ENCODE measurements at regions not wholly inside any gene's neighbourhood (a gene's known extent, or its start where the extent isn't known, plus 50 kb on each side); places are given as distances from the start of the nearest gene placed in this dataset.

GRCh38 chr16:7887316-7887715 lies 554.7 kb downstream of the RBFOX1 start (continued):
- TF ChIP-seq CHD7 (IDR thresholded peaks at IDR 0.05; ENCODE audit: insufficient replicate concordance, low read length) (no peak), RAD21 (IDR thresholded peaks at IDR 0.05 in 1 of 2, conservative IDR thresholded peaks at IDR 0.05 in 1 of 2; ENCODE audit: low read depth in 2 of 2, low read length in 2 of 2) (no peak), KDM5A (IDR thresholded peaks at IDR 0.05; ENCODE audit: low read length) (no peak), SUZ12 (IDR thresholded peaks at IDR 0.05; ENCODE audit: low read length) (no peak), HDAC2 (IDR thresholded peaks at IDR 0.05; ENCODE audit: borderline replicate concordance in 1 of 2, low read depth in 2 of 2, low read length in 2 of 2) (no peak), CHD1 (IDR thresholded peaks at IDR 0.05; ENCODE audit: low read depth, low read length) (no peak), CEBPB (IDR thresholded peaks at IDR 0.05; ENCODE audit: low read depth, low read length) (no peak), ATF3 (IDR thresholded peaks at IDR 0.05; ENCODE audit: insufficient read depth, low read depth, low read length) (no peak)
